Neural progenitor cell (in vitro differentiated cells): ENCODE measurements at regions not wholly inside any gene's neighbourhood (a gene's known extent, or its start where the extent isn't known, plus 50 kb on each side); places are given as distances from the start of the nearest gene placed in this dataset.

Experiments
- EZH2 ChIP-seq: fragments of 200-600 bp; sonication (generic); IDR thresholded peaks from 2 replicates; pipeline ENCODE4 v1.6.1; 2017; ENCODE audit warnings: antibody characterized with exemption, mild to moderate bottlenecking, moderate library complexity
- TF ChIP-seq, protein P1 (sequence below): fragments of 200-600 bp; sonication (generic); IDR thresholded peaks from 2 replicates; pipeline ENCODE4 v1.5.1; 2017; ENCODE audit warnings: antibody characterized with exemption, mild to moderate bottlenecking

DNA sequence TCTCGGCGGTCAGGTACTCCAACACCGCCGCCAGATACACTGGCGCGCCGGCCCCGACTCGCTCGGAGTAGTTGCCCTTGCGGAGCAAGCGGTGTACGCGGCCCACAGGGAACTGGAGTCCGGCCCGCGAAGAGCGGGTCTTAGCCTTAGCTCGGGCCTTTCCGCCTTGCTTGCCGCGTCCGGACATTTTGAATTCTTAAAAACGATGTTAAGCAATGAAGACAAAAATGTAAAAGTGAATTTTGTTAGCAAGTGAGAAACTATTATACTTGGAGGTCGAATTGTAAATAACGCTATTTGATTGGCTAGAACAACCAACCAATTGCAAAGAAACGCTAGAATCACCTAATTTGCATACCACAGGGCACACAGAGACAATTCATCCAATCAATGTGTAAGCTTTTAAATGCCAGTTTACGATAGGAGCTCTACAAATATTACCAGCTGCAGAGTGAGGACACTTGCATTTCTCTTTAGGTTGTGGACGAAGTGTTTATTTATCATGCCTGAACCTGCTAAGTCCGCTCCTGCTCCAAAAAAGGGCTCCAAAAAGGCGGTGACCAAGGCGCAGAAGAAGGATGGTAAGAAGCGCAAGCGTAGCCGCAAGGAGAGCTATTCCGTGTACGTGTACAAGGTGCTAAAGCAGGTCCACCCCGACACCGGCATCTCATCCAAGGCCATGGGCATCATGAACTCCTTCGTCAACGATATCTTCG is 112.0 kb downstream of the HFE start:
- TF ChIP-seq, protein P1, sequence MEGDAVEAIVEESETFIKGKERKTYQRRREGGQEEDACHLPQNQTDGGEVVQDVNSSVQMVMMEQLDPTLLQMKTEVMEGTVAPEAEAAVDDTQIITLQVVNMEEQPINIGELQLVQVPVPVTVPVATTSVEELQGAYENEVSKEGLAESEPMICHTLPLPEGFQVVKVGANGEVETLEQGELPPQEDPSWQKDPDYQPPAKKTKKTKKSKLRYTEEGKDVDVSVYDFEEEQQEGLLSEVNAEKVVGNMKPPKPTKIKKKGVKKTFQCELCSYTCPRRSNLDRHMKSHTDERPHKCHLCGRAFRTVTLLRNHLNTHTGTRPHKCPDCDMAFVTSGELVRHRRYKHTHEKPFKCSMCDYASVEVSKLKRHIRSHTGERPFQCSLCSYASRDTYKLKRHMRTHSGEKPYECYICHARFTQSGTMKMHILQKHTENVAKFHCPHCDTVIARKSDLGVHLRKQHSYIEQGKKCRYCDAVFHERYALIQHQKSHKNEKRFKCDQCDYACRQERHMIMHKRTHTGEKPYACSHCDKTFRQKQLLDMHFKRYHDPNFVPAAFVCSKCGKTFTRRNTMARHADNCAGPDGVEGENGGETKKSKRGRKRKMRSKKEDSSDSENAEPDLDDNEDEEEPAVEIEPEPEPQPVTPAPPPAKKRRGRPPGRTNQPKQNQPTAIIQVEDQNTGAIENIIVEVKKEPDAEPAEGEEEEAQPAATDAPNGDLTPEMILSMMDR = no peak
- no peak for TF ChIP-seq EZH2
